GM12864 (cell line): ENCODE measurements at regions not wholly inside any gene's neighbourhood (a gene's known extent, or its start where the extent isn't known, plus 50 kb on each side); places are given as distances from the start of the nearest gene placed in this dataset.

ENCODE experiments used
- DNase-seq: peaks from one replicate; pipeline ENCODE4 v3.0.0-alpha.2; 2011; ENCODE audit warnings: low read depth
- H3K4me3 ChIP-seq: 2 replicates; pipeline ENCODE4 v1.5.1; 2011; ENCODE audit warnings: mild to moderate bottlenecking, low read depth, low read length, control low read depth
- CTCF ChIP-seq: IDR thresholded peaks from 2 replicates; pipeline ENCODE4 v1.5.1; 2011; ENCODE audit warnings: low read depth, mild to moderate bottlenecking, moderate library complexity, low read length, control low read depth, inconsistent platforms; ENCODE audit errors: missing control alignments

- no peak for TF ChIP-seq CTCF
- no peak for DNase-seq
- H3K4me3 ChIP-seq = no peak overlapping the region
These were observed 263.0 kb downstream of the PAX1 start for GRCh38 chr20:21968486-21968885.

- H3K4me3 ChIP-seq = no peak overlapping the region
- no peak for DNase-seq
- TF ChIP-seq CTCF = no peak
These were observed 262.0 kb downstream of the PAX1 start for GRCh38 chr20:21967481-21967880.

GRCh38 chr20:21956591-21956990, 251.1 kb downstream of the PAX1 start:
- no peak for TF ChIP-seq CTCF
- no peak for DNase-seq
- H3K4me3 ChIP-seq = no peak overlapping the region

GRCh38 chr20:21947406-21947805, 241.9 kb downstream of the PAX1 start:
- no peak for TF ChIP-seq CTCF
- no peak for DNase-seq
- H3K4me3 ChIP-seq = no peak overlapping the region

GRCh38 chr20:21944227-21944626, 238.8 kb downstream of the PAX1 start:
- DNase-seq = no peak
- TF ChIP-seq CTCF = no peak
- H3K4me3 ChIP-seq = no peak overlapping the region

- TF ChIP-seq CTCF = no peak
- H3K4me3 ChIP-seq = no peak overlapping the region
- DNase-seq = no peak
These were observed 236.7 kb downstream of the PAX1 start for GRCh38 chr20:21941941-21942805.
